Endodermal cell (in vitro differentiated cells): ENCODE measurements at regions not wholly inside any gene's neighbourhood (a gene's known extent, or its start where the extent isn't known, plus 50 kb on each side); places are given as distances from the start of the nearest gene placed in this dataset.

Source experiments
- DNase-seq: peaks from one replicate; pipeline ENCODE4 v3.0.0-alpha.2; 2017
- H3K27ac ChIP-seq: 2 replicates; pipeline ENCODE4 v1.5.1; 2013; ENCODE audit warnings: mild to moderate bottlenecking, low read depth, low read length, moderate library complexity
- H3K27me3 ChIP-seq: 2 replicates; pipeline ENCODE4 v1.6.1; 2013; ENCODE audit warnings: mild to moderate bottlenecking, low read length, moderate library complexity; ENCODE audit not compliant: insufficient read depth, control insufficient read depth, poor library complexity, severe bottlenecking
- H3K36me3 ChIP-seq: 2 replicates; pipeline ENCODE4 v1.7.0; 2013; ENCODE audit warnings: mild to moderate bottlenecking, low read length, moderate library complexity; ENCODE audit not compliant: control insufficient read depth, insufficient read depth
- H3K4me1 ChIP-seq: one replicate; pipeline ENCODE4 v1.7.0; 2013; ENCODE audit warnings: low read length; ENCODE audit not compliant: control insufficient read depth, insufficient read depth
- H3K4me3 ChIP-seq: 2 replicates; pipeline ENCODE4 v1.5.1; 2013; ENCODE audit warnings: mild to moderate bottlenecking, low read length, moderate library complexity
- H3K9ac ChIP-seq: 2 replicates; pipeline ENCODE4 v1.6.1; 2013; ENCODE audit warnings: mild to moderate bottlenecking, low read length, moderate library complexity; ENCODE audit not compliant: poor library complexity, severe bottlenecking; ENCODE audit errors: extremely low read depth
- H3K9me3 ChIP-seq: 2 replicates; pipeline ENCODE4 v1.6.1; 2013; ENCODE audit warnings: mild to moderate bottlenecking, low read length, moderate library complexity; ENCODE audit not compliant: control insufficient read depth
- H3K27ac Mint-ChIP-seq: 2 replicates; pipeline ENCODE4 v1.8.0; 2020; ENCODE audit warnings: mixed read lengths
- H3K27me3 Mint-ChIP-seq: 2 replicates; pipeline ENCODE4 v1.8.0; 2021; ENCODE audit warnings: mild to moderate bottlenecking, mixed read lengths; ENCODE audit not compliant: insufficient read depth
- H3K36me3 Mint-ChIP-seq: 2 replicates; pipeline ENCODE4 v1.8.0; 2020; ENCODE audit warnings: low read depth, mixed read lengths
- H3K4me1 Mint-ChIP-seq: 2 replicates; pipeline ENCODE4 v1.8.0; 2020; ENCODE audit warnings: mixed read lengths
- H3K4me3 Mint-ChIP-seq: 2 replicates; pipeline ENCODE4 v1.8.0; 2020; ENCODE audit warnings: mild to moderate bottlenecking, moderate library complexity, mixed read lengths
- H3K9me3 Mint-ChIP-seq: 2 replicates; pipeline ENCODE4 v1.8.0; 2020; ENCODE audit warnings: mild to moderate bottlenecking, mixed read lengths
- CTCF ChIP-seq: fragments of 200-600 bp; sonication (generic); conservative IDR thresholded peaks from 2 replicates; pipeline ENCODE4 v1.5.0; 2021; ENCODE audit warnings: antibody characterized with exemption, mild to moderate bottlenecking
- WGBS, 2 experiments: methylation state at CpG; one replicate each; pipeline versions ENCODE4 v1.1.5 to v1.1.7; 2013; ENCODE audit warnings: missing lambda C conversion rate in 2 of 2, mixed read lengths in 1 of 2; ENCODE audit not compliant: insufficient coverage in 1 of 2, insufficient read length in 1 of 2; 5-methylcytosine and 5-hydroxymethylcytosine counted together

- Mint-ChIP-seq H3K4me1 (no peaks in the 10 kb centered on the region), H3K4me3 (no peak overlapping the region), H3K27me3 (no peaks in the 10 kb centered on the region), H3K36me3 (no peaks in the 10 kb centered on the region), H3K27ac (no peak overlapping the region), H3K9me3 (no peaks in the 10 kb centered on the region)
- no peak for TF ChIP-seq CTCF
- Histone ChIP-seq H3K4me1 (no peaks in the 10 kb centered on the region), H3K27ac (no peak overlapping the region), H3K27me3 (no peaks in the 10 kb centered on the region), H3K4me3 (no peak overlapping the region), H3K36me3 (no peaks in the 10 kb centered on the region), H3K9me3 (no peaks in the 10 kb centered on the region), H3K9ac (no peak overlapping the region)
- 80 to 95% methylated on average over 2 of the region's 2 CpGs for WGBS, 2 experiments
- no peak for DNase-seq
Measured at GRCh38 chr2:211248841-211249240, 692.4 kb downstream of the CPS1 start.

DNA sequence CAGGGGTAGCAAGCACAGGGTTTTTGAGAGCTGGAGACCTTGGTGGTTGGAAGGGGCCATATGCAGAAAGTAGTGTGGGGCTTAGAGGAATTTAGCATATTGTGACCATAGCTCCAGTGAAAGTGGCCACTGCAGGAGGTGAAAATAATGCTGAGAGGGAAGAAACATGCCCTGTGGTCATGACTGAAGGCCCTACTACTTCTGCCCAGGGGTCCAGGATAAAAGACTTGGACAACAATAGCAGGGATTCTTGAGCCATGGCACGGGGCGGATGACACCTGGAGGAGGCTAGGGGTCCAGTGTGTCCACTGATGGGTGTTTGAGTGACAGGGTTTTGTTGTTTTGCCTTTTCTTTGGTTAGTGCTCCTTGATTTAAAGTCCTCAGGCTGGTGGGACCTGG is 694.6 kb downstream of the CPS1 start:
- H3K9ac ChIP-seq, result no peak overlapping the region
- no peak overlapping the region for H3K4me3 Mint-ChIP-seq
- H3K36me3 ChIP-seq, result no peaks in the 10 kb centered on the region
- no peak overlapping the region for H3K4me3 ChIP-seq
- WGBS, 2 experiments, result 74% methylated on average over 2 of the region's 2 CpGs; no CpG with 5 or more reads in 1 of the 2 experiments
- H3K9me3 ChIP-seq, result no peaks in the 10 kb centered on the region
- TF ChIP-seq CTCF, result no peak
- no peaks in the 10 kb centered on the region for H3K36me3 Mint-ChIP-seq
- no peaks in the 10 kb centered on the region for H3K4me1 ChIP-seq
- no peak overlapping the region for H3K27ac Mint-ChIP-seq
- H3K27me3 ChIP-seq, result no peaks in the 10 kb centered on the region
- peaks cover 7% of the 10 kb centered on the region for H3K9me3 Mint-ChIP-seq
- no peak for DNase-seq
- H3K27me3 Mint-ChIP-seq, result no peaks in the 10 kb centered on the region
- no peak overlapping the region for H3K27ac ChIP-seq
- H3K4me1 Mint-ChIP-seq, result no peaks in the 10 kb centered on the region

DNA sequence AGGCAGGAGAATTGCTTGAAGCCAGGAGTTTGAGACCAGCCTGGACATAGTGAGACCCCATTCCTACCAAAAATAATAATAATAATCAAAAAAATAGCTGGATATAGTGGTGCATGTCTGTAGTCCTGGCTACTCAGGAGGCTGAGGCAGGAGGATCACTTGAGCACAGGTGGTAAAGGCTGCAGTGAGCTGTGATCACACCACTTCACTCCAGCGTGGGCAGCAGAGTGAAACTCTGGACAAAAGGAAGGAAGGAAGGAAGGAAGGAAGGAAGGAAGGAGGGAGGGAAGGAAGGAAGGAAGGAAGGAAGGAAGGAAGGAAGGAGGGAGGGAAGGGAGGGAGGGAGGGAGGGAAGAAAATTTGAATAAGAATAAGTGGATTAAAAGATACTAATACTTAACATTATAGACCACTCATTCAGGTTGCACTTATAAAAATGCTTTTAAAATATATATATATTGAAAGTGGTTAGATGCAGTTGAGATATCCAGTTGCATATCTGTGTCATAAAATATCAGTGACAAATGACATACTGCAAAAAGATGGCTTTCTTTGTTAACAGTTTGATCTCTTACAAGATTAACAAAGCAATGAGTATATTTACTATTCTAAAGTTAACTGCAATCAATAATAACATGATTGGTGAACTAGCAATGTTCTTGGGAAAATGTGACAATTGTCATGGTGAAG is 702.4 kb downstream of the CPS1 start:
- H3K27me3 Mint-ChIP-seq, result no peaks in the 10 kb centered on the region
- Histone ChIP-seq H3K9ac (no peak overlapping the region), H3K27me3 (no peaks in the 10 kb centered on the region), H3K36me3 (no peaks in the 10 kb centered on the region), H3K27ac (no peak overlapping the region), H3K4me1 (no peaks in the 10 kb centered on the region), H3K9me3 (no peaks in the 10 kb centered on the region), H3K4me3 (no peak overlapping the region)
- H3K9me3 Mint-ChIP-seq, result peaks cover 7% of the 10 kb centered on the region
- no peak for TF ChIP-seq CTCF
- H3K36me3 Mint-ChIP-seq, result peaks cover 2% of the 10 kb centered on the region
- no peak overlapping the region for H3K27ac Mint-ChIP-seq
- no peak for DNase-seq
- no peak overlapping the region for H3K4me3 Mint-ChIP-seq
- no peaks in the 10 kb centered on the region for H3K4me1 Mint-ChIP-seq
- 91% methylated on average over 1 of the region's 1 CpG; no CpG with 5 or more reads in 1 of the 2 experiments for WGBS, 2 experiments
